ENCODE measurements at regions not wholly inside any gene's neighbourhood (a gene's known extent, or its start where the extent isn't known, plus 50 kb on each side); places are given as distances from the start of the nearest gene placed in this dataset.

DNA sequence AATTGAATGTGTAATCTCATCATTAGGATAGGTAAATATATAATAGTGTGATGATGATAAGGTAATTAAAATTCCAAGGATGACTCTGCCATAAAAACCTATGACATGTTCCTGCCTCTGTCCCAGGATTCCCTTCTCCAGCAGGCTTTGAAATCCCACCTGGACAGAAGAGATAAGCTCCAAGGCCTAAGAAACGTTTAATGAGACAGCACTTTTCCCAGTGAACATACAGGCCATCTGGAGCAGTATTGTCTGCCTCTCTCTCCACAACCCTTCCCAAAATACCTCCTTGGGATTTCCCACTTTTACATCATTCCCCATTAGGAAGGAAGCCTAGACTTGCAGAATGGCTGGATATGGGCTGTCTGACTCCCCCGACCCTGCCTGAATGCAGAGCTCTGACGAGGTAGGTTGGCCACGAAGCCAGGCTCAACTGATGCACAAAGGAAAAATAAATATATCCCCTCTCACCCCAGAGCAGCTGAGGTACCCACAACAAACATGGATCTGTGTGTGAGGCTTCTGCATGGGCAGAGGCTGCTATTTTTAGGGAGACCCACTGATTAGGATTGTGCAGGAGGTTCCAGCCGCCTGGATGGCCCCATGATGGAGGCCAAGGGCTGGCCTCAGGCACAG is 71.0 kb downstream of the TMPRSS5 start:
- no peak for DNase-seq (ENCODE audit: low read depth in 3 of 3, low spot score in 2 of 3)

DNA sequence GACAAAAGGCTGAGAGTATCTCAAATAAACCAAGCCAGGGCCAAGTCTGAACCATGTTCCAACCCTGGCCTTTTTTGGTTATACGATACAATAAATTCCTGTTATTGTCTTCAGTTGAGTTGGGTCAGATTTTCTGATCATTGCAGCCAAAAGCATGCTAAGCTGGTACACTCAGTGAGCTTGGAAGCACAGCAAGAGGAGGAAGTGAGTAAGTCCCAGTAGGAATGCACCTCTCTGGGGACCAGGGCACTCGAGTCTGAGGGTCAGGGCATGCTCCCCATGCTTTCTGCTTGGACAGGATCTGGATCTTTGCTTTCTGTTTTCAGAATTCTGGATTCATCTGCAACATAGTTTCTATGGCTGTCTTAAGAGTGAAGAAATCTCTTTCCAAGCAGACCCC is 73.1 kb downstream of the TMPRSS5 start:
- DNase-seq (ENCODE audit: low read depth in 3 of 3, low spot score in 2 of 3), result no peak

DNA sequence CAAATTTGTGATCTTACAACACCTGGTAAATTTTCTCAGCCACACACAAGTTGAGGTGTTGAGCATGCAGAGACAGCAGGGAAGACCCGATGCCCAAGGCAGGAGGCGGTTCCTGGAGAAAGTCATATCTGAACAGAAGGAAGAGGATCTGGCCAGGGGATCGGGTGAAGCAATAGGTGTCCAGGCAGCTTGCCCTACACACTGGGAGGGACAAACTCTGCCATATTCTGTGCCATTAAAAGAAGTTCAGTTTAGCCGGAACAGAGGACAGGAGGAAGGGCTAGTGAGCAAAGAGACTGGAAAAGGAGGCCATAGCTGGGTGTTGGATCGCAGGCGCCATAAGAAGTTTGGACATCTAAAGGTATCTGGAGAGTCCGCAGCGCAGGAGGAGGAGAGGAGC is 76.5 kb downstream of the TMPRSS5 start:
- no peak for DNase-seq (ENCODE audit: low read depth in 3 of 3, low spot score in 2 of 3)

DNA sequence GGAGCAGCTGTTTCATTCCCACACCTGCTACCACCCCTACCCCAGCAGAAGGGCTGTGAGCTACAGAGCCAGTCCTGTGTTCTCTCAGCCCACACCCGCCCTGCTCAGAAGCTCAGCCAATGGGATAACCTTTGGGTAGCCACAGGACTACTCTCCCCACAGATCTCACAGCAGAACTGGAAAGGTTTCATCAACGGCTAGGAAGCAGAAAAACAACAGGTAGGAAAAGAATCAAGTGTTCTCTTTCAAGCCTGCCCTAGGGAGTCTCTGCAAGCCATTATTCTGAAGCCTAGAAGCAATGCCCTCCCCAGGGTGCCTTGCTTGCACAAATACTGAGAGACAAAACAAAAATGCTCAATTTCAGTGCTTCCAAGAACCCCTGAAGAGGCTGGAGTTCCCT is 77.2 kb downstream of the TMPRSS5 start:
- no peak for DNase-seq (ENCODE audit: low read depth in 3 of 3, low spot score in 2 of 3)

DNA sequence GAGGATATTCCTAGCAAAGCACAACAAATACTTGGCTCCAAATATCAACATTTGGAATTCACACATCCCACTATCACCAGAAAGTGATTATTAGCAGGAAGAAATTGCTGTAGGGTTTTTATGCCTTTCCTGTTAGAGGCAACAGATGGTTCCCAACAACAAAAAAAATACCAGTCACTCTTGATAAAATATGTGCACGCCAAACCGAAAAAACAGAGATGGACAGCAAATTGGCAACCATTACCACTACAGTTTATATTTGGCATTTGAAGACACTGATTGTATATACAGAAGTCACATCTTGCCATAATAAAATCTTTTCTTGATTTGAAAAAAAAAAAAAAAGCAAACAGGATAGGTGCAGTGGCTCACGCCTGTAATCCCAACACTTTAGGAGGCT is 78.2 kb downstream of the TMPRSS5 start:
- DNase-seq (ENCODE audit: low read depth in 3 of 3, low spot score in 2 of 3), result no peak

DNA sequence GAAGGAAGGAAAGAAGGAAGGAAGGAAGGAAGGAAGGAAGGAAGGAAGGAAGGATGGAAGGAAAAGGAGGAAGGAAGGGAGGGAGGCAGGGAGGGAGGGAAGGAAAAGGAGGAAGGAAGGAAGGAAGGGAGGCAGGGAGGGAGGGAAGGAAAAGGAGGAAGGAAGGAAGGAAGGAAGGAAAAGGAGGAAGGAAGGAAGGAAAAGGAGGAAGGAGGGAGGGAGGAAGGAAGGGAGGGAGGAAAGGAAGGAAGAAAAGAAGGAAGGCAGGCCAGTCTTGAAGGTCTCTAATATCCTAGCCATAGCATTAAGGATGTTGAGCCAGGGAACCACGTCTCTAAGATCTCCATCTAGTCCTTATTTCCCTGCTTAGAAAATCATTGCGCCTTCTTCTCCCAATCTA is 78.8 kb downstream of the TMPRSS5 start:
- DNase-seq (ENCODE audit: low read depth in 3 of 3, low spot score in 2 of 3), result no peak

DNA sequence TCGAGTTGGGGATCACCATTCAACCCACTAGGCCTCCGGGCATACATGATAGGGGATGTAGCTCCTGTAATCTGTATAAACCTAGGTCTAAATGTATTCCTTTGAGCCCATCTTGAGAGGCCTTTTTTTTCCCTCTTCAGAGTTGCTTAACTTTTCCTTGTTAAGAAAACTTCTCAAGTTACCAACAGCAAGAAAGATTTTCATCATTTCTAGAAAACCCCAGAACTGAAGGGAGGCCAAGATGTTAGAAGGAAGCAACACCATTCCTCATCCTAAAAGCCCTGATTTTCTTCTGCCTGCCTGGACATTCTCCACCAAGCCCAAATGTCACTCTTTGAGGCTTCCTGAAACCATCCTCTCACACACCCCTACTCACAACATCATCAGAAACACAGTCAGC is 79.4 kb downstream of the TMPRSS5 start:
- DNase-seq (ENCODE audit: low read depth in 3 of 3, low spot score in 2 of 3), result no peak

DNA sequence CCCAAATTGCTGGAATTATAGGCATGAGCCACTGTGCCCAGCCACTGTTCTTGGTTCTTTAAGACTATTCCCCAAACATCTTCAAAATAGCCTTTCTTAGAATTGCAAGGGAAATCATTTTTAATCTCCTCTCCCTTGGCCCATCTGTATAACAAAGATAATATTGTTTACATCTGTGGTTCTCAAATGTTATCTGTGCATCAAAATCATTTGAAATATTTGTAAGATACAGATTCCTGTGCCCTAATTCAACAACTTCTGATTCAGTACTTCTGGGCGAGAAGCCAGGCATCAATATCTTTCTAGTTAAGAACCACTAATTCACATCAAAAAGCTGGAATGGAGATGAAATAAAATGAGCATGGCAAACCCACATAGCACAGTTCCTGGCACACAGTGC is 83.0 kb downstream of the TMPRSS5 start:
- no peak for DNase-seq (ENCODE audit: low read depth in 3 of 3, low spot score in 2 of 3)

DNA sequence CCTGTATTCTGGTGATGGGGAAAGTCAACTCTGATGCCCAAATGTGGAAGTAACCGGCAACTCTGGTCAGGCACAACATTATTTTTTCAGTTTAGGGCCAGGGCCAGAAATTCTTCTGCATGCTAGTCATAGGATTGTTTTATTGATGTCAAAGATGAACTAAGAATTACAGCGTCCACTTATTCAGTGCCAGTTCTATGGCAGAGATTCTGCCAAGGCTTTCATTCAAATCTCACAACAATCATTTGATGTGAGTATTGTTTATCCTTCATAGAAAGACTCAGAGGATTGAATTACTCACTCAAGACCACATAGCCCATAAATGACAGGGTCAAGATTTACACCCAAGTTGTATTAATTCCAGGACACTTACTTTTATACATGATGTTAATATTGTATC is 87.7 kb downstream of the TMPRSS5 start:
- no peak for DNase-seq (ENCODE audit: low read depth in 3 of 3, low spot score in 2 of 3)

DNA sequence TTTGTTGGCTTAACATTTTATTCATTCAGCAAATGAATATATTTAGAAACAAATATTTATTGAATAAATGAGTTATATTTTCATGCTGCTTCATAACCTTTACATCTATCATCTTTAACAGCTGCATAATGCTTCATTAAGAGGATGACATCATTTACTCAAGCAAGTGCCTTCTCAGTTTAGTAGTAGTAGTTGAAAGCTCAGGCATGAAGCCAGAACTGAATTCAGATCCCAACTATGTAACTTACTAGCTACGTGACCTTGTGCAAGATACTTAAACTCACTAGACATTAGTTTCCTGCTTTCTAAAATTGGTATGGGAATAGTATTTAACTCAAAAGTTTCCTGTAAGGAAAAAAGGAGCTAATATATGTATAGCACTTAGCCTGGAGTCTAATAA is 90.3 kb downstream of the TMPRSS5 start:
- no peak for DNase-seq (ENCODE audit: low read depth in 3 of 3, low spot score in 2 of 3)

DNA sequence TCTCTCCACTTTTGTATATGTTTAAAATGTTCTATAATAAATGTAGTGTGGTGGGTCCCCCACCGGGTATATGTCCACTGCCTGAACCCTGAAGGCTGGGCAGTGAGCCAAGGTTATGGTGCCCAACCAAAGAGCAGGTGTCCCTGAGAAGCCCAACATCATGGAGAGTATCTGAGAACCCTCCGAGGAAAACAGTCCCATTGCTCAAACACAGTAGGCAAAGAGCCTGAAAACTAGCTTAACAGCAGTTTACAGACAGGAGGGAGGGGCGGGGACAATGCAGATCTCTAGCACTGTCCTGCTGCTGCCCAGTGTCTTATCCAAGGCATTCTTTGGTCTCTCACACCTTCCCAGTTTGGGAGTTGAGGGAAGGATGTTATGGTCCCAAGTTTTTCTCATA is 91.0 kb downstream of the TMPRSS5 start:
- DNase-seq (ENCODE audit: low read depth in 3 of 3, low spot score in 2 of 3), result no peak

DNA sequence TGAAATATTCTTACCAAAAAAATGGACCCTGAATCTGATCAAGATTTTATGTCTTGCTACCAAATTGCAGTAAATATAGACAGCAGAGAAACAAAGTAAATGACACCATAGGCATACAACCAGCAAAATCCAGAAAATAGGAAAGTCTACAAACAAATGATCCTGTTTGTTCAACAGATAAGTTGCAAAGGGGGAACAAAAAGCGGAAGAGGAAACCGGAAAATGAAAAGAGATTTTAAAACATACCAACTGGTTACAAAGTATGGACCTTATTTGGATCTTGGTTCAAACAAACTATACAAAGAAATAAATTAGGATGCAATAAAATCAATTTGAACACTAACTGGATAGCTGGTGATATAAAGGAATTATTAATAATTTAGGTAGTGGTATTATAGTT is 92.0 kb downstream of the TMPRSS5 start:
- no peak for DNase-seq (ENCODE audit: low read depth in 3 of 3, low spot score in 2 of 3)

DNA sequence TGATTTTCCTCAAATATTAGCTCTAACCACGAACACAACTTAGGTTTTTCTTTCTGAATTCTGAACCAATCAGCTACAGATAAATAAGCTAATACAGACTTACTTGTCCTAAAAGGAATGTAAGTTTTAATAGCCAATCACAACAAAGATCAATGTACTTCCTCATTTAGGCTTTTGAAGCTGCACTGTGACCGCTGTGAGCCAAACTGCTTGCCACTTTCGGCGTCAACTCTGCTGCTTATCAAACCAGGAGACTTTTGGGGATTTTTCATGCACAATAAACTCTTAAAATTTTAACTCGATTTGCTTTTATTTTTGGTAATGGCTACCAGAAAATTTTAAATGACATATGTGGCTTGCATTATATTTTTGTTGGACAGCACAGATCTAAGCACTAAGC is 92.5 kb downstream of the TMPRSS5 start:
- no peak for DNase-seq (ENCODE audit: low read depth in 3 of 3, low spot score in 2 of 3)

DNA sequence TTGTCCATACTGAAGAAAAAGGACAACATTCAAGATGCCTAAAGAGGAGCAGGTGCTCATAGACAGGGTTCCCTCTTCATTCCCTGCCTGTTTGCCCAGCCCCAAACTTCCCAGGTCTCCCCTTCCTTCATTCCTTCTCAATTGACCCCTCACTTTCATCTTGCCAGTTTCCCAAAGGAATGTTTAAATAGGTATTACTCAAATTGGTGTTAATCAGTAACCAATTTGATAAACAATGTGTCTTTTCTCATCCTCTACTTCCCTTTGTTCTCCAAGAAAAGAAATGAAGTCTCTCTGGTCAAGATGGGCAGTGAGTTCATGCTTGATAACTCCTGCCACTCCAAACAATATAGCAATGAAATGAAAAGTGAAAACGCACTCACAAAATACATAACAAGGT is 101.9 kb downstream of the TMPRSS5 start:
- no peak for DNase-seq (ENCODE audit: low read depth in 3 of 3, low spot score in 2 of 3)

DNA sequence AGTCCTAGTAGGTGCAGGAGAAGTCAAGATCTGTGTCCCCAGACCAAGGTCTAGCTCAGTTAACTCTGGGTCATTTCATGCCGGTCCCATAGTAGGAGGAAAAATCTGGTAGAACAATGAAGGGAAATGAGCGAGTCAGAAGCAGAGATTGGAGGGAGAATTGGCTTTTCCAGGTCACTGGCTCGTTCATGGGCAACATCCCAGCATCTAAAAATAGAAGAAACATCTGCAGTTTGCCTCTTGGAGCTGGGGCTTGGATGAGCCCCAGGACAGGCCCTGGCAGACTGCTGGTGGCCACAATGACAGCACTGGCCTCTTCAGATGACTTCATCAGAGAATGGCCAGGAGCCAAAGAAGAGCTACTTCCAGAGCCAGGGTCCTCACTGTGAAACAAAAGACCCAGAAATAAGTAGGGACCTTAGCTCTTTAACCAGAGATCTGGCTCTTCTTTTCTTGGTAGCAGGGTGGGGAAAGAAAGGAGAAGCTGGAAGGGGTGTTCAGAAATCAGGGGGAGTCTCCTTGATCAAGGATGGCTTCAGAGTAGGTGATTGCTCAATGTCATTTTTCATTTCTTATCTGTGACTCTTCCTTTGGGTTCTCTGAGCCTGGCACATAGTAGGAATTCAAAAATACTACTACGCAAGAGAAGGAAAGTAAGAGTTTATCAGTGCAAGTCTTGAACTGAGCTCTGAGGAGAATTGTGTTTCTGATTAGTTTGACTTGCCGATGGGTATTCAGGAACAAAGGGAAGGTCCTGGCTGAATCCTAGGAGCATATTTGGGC is 102.6 kb downstream of the TMPRSS5 start:
- no peak for DNase-seq (ENCODE audit: low read depth in 3 of 3, low spot score in 2 of 3)

DNA sequence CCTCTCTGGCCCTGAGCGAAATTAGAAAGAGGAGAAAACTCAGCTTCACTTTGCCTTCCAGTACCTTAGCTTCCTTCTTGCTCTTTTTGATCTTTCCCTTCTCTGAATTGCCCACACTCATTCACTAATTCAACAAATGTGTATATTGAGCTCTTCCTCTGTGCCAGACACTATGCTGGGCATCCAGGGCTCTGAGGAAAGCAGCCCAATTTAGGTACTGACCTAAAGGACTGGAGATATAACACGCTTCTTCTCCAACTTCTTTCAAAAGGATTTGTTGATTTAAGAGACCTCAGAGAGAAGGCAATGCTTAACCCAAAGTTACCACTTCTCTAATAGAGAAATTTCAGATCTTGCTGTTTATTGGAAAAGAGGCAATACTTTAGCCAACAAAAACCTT is 103.6 kb downstream of the TMPRSS5 start:
- DNase-seq (ENCODE audit: low read depth in 3 of 3, low spot score in 2 of 3), result no peak

DNA sequence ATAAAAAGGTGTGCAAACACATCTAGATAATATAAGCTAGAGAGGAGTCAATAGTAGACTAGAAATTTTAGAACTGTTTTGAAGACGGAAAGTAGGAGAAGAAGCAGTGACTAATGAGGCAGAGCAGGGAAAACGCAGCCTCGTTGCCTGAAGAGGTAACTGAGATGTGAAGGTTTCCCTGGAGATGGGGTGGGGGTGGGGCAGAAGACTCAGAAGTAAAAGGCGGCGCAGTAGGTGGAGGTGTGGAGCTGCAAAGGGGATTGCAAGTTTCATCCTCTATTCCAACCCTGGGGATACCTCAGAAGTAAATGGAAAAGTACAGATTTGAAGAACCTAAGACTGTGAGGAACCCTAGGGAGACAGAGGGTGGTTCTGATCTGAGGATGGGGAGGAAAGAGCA is 109.5 kb downstream of the TMPRSS5 start:
- DNase-seq (ENCODE audit: low read depth in 3 of 3, low spot score in 2 of 3), result no peak

DNA sequence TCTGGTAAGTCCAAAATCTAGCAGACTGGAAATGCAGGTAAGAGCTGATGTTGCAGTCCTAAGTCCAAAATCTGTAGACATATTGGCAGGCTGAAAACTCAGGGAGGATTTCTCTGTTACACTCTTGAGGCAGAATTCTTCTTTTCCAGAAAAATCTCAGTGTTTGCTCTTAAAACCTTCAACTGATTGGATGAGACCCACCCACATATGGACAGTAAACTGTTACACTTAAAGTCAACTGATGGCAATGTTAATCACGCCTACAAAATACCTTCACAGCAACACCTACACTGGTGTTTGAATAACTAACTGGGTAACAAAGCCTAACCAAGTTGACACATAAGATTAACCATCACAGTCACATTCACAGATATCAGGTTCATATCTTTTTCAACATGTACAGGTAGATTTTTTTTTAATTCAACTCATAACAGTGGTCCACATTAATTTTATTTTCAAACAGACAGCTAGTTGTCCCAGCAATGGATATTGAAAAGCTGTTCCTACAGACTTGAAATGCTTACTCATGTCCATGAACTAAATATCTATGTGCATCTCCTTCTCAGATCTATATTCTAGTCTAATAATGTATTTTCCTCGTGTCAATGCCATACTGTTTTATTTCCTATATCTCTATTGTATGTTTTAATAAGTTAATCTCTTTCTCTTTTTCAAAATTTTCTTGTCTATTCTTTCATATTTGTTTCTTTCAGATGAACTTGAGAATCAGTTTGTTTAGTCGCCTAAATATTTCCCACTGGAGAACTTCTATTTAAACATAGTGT is 110.1 kb downstream of the TMPRSS5 start:
- DNase-seq (ENCODE audit: low read depth in 3 of 3, low spot score in 2 of 3), result no peak

DNA sequence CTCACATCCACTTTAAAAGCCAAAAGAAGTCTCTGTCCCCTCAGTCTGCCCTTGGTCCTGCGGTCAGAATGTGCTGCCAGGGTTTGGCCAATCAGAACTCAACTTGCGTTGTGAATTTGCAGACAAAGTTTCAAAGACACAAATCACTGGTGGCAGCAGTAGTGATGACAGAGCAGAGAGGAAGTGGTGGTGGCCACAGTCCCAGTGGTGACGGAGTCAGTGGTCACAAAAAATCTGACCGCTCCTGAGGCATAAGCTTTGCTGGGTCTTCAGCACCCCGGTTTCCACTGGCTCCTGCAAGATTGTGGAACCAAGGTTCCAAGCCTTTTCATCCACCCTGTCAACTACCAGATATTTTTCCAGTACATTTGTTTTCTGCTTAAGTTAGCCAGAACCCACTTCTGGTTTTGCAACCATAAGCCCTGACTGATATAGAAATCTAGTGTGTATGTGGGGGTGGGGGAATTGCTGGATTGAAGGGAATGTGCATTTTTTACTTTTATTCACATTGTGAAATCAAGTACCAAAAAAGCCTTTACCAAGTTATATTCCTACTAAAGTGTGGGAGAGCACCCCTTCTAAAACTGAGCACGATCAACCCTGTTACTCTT is 112.3 kb downstream of the TMPRSS5 start:
- no peak for DNase-seq (ENCODE audit: low read depth in 3 of 3, low spot score in 2 of 3)

DNA sequence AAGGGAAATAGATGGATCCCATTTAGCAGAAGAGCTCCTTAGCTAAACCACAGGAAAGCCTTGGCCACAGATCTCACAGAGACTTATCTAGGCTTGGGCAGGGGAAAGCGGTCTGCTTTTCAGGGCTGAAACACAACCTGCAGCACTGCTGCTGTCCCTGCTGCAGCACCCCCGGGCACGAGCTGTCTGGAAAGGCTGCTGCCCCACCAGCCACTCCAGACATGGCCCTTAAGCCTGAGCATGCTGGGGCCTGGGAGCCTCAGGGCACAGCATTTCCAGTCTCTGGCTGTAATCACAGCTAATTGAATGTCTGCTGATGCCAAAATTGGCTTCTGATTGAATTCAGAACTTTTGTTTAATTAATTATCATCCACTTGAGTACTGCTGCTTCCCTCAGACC is 115.0 kb downstream of the TMPRSS5 start:
- no peak for DNase-seq (ENCODE audit: low read depth in 3 of 3, low spot score in 2 of 3)

DNA sequence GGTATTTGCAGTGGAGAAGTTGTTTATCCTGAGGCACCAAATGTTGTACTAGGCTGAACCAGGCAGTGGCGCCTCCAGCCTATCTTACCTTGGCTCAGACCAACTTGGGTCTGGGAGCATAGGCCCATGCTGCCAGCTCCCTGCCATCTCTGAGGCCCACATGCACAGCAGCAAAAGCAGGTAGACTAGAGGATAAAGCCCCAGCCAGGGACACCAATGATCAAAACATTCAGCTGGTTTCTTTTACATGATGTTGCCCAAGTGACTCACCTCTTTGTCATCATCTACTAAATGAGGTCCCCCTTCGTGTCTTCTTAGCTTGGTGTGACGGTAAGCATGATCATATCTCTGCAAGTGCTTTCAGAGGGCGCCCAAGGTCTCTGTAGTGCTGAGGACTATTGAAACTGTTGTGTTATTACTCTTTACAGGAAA is 112.1 kb upstream of the DRD2 start:
- DNase-seq (ENCODE audit: low read depth in 3 of 3, low spot score in 2 of 3), result no peak

Measured in right renal cortex interstitium (tissue), 3 donors.